NCI-H2081 treated with DMSO at 0.1 percent for 48 hours (cell line): ENCODE measurements at regions not wholly inside any gene's neighbourhood (a gene's known extent, or its start where the extent isn't known, plus 50 kb on each side); places are given as distances from the start of the nearest gene placed in this dataset.

ENCODE experiments used
- DNase-seq: peaks from one replicate; lab custom pipeline; 2025; lab: John Stamatoyannopoulos, UW

DNA sequence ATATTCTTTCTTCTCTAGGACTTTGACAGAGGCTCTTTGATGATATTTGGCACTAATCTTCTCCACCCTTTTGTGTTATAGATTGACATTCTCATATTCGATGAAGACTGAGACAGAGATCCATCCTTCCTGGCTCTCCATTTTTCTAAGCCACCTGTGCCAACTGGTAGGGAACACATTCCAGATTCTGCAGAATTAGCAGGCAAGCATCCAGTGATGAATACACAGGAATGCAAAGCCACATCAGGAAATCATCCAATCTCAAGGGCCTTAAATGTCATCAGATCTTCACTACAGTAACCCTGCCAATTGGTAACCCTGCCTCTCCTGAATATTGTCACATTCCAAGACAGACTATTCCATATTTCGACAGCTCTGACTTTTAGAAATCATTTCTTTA lies 718.4 kb upstream of the API5 start:
- no peak for DNase-seq

DNA sequence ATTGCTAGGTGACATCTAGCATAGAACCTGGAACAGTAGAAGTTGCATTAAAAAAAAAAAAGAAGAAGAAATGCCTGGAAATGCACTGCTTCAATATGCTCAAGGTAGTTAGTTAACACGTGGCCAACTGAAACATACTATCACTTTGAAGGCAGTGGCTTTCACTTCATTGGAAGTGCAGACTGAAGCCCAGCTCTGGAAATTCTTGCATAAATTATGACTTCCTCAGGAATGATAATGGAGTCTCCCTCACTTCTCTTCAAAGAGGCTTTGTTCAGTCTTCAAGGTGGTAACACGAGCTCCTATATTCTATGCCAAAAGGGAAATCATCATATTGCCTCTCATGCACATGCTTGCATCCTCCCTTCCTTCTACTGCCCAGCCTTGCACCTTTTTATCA lies 715.9 kb upstream of the API5 start:
- no peak for DNase-seq

GRCh38 chr11:42596576-42597145 lies 715.1 kb upstream of the API5 start:
- DNase-seq, result no peak

DNA sequence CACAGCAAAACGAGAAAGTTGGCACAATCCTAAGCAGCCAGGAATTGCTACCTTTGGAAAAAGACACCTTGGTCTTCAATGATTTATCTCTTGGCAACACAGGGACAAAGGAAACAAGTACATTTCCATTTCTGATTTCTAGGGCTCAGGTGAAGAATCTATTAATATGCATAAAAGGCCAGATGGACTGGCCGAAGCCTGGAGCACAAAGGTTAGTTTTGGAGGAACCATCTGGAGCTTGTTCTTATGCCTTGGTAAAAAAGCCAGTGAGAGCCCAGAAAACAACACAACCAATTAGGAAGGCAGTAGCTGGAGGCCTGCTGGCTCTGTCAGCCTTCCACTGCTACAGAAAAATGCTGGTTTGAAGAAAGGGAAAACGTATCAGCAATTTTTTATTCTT lies 713.5 kb upstream of the API5 start:
- DNase-seq, result no peak

DNA sequence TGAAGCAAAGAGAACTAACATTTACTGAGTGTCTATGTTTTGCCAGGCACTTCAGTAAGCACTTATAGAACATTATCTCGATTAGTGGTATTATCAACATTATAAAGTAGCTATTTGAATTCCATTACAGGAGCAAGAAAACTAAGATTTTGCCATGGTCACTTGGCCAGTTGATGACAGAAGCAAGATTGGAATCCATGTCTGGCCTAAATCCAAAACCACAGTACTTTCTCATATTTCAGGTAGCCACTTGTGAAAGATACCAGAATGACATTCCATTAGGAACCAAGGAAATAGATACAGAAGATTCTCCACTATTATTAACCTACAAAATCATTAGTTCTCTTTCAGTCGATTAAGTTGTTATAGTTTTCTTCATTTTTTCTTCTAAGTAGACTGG lies 691.0 kb upstream of the API5 start:
- DNase-seq, result no peak

DNA sequence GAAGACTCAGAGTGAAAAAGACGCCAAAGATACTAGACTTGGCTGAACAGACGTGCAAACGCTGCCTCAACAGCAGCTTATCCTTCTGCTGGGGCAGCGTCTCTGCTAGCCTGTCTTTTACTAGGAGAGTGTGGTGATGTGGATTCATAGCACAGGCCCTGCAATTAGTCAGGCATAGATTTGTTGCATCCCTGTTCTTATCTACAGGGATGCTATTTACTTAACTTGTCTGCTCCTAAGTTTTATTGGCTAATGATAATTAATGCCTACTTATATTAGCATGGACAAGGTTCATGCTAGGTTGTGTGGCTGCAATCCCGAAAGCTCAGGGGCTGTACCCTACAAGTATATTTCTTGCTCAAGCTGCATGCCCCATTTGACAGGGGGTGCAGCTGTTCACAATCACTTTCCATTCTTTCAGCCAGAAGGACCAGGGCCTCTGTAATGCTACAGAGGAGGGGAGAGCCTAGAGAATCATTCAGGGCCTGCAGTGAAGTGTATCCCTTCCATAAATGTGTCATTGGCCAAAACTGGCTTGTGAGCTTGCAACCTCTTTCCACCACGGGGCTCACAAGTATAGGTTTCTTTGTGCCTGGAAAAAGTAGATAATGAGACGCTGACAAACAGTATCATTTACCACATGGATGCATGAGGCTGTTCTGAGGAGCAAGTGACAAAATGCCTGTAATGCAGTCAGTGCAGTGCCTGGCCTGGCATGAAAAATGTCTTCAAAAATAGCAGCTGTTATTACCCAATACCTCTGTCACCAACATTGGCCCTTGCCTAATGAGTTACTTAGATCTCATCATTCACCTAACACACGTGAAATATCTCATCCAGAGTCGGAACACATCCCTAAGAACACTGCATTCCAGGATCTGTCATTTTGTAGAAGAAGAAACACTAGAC lies 685.8 kb upstream of the API5 start:
- no peak for DNase-seq

GRCh38 chr11:42631220-42631843 lies 680.5 kb upstream of the API5 start:
- no peak for DNase-seq

DNA sequence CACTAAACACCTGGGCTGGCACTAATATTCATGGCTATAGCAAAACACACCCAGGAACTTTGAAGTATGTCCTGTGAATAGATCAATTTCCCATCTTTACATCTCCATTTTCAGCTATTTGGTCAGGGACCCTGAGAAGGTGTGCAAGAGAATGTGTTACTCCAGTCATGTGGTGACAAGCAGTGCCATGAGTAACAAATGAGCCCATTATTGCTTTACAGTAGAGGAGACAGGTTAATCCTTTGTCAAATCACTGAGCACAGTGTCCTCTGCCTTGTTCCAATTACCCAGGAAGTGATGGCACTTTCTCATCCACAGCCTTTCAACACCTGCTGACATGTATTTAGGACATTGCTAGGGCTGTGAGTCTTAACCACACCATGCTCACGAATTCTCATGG lies 664.8 kb upstream of the API5 start:
- DNase-seq, result no peak

GRCh38 chr11:42647993-42648392 lies 663.8 kb upstream of the API5 start:
- DNase-seq, result no peak

- DNase-seq, result no peak
Measured at GRCh38 chr11:42651621-42652020, 660.2 kb upstream of the API5 start.

GRCh38 chr11:42657169-42657568 lies 654.6 kb upstream of the API5 start:
- DNase-seq, result no peak

GRCh38 chr11:42661942-42662341 lies 649.9 kb upstream of the API5 start:
- DNase-seq, result no peak

DNA sequence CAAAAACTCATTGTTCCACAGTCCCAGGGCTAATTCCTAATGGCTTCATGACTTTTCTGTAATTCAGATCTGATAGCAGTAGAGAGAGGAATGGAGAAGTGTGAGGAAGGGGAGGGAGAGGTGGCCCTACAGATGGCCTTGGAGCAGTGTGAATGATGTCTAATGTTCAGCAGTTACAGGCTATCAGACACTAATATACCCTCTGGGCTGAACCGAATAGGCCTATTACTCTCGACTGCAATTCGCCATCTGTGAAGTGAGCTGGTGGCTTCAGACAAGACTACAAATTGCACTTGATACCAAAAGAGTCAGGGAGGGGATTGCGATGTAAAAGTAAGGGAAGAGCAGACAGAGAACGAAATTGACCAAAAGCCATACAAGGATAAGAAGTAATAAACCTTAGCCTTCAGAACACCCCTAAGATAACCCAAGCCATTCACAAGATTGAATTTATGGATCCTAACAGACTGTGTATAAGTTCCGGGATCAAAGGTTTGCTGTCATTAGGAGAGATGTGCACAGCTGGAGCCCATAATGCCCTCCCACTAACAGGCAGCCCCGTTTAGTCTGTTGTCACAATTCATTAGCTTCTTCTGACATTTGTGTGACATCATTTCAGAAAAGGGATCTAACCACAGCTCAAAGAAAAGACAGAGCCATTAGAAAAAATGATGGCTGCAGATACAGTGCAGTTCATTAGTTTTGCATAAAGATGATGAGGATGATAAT lies 642.4 kb upstream of the API5 start:
- no peak for DNase-seq

- no peak for DNase-seq
Measured at GRCh38 chr11:42674436-42674835, 637.4 kb upstream of the API5 start.

DNA sequence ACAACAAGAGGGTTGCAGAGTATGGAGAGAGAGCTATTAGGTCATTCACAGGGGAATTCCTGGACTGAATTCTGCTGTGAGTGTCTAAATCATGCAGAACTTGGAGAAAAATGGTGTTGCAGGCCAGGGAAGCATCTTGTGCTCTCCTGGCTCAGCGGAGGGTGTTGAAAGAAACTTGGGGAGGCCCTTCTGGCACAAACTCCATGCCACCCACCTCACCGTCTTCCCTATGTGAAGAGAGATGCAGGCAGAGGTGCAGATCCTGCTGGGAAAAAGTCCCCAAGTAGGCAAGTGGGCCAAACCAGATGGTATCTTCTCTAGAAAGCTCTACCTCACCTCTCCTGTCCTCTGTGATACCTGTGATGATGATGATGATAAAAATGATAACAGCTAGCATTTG lies 604.3 kb upstream of the API5 start:
- DNase-seq, result no peak

DNA sequence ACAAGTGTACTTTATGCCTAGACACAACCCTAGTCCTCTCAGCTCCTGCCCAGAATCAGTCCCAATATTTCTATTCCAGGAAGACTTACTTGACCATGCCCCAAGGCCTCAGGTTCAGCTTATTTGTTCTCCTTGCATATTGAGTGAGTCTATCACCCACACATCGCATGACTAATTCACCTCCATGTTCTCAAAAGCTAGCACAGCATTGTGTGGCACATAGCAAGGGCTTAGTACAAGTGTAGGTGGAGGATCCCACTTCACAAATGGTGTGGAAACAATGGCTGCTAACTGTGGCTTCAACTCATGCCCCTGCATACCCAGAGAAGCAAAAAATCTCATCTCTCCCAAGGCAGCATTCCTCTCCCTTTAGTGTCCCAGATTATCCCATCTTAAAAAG lies 602.6 kb upstream of the API5 start:
- no peak for DNase-seq

- DNase-seq, result no peak
Measured at GRCh38 chr11:42713279-42713678, 598.5 kb upstream of the API5 start.

DNA sequence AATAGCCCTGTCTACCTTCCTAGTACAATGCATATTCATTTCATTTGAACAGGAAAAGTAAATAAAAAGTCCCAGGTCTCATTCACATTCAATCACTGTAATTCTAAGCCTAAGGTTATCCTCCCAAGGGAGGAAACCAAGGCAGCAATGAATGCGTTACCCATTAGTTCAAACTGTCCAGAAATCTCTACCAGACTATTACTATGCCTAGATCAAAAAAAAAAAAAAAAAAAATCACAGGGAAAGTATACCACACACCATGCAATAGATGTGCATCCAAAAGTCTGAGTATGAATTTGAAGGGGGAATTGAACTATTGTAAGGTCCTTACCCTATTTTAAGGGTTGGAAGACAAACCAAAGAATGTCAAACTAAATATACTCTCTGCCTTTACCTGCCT lies 598.0 kb upstream of the API5 start:
- DNase-seq, result no peak

DNA sequence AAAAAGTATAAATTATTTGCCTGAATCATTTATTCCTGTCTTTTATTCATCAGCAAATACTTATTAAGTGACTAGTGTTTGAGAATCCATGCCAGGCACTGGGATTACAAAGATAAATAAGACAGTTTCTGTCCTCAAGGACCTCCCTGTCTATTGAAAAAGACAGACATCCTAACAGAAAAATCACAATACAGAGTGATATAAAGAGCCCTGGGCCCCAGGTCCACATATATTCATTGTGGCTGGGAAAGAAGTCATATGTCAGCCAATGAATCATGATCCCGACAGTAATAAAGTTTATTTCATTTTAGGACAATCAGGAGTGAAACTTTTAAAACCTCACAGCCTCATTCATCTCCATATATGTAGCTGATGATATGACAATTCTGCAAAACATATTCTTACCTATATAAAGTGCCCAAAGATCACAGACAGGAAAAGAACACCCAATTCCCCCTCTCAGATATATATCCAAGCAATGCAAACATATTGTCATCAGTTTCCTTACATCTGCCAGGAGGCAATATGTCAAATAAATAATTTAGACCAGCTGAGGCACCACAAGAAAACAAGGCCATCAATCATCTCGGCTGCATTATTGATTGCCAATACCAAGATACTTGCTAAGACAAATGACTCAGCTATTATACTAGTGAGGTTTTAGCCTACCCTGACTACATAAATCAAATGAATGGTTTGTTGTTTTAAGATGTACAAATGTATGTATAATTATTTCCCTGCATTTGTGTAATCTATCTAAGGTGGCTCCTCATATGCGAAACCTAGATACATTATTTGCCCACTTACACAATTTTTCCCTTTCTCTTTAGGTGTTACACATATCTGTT lies 590.9 kb upstream of the API5 start:
- DNase-seq, result no peak

- no peak for DNase-seq
Measured at GRCh38 chr11:42727879-42728278, 583.9 kb upstream of the API5 start.

DNA sequence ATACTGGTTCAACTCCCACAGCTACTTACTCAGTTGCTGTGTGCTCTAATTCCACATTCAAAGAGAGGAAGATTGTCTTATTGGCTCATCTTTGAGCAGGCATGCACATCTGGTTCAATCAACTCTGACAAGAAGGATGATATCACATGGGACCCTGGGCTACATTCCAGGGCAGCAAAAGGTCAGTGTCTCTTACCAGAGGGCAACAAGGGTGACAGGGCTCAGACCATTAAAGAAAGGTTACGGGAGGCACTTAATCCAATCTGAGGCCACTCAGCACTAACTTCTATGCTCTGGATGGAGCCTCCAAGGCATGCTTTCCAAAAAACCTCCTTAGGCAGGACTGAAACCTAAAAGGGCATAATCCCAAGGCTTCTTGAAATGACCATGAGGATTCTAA lies 549.4 kb upstream of the API5 start:
- DNase-seq, result no peak

GRCh38 chr11:42764936-42765335 lies 546.9 kb upstream of the API5 start:
- DNase-seq, result no peak
